ENCODE measurements at regions not wholly inside any gene's neighbourhood (a gene's known extent, or its start where the extent isn't known, plus 50 kb on each side); places are given as distances from the start of the nearest gene placed in this dataset.

DNA sequence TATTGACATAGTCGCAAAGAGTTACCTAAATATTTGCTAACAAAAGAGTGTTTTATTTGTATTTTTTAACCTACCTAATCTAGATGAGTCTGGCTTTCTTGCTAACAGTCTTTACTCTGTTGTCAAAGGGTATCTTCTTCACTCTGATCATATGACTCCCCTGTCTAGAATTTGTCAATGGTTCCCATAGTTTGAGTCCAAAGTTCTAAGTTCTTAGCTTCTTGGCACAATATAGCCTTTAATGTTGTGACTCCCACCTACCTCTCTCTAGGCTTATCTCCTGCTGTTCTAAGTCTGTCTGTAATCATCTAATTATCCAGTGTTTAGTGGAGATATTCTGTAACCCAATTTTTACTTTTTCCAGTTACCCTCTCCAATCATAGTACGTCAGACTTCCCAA, 104.3 kb upstream of the PDE3A start:
- TF ChIP-seq, protein P1, sequence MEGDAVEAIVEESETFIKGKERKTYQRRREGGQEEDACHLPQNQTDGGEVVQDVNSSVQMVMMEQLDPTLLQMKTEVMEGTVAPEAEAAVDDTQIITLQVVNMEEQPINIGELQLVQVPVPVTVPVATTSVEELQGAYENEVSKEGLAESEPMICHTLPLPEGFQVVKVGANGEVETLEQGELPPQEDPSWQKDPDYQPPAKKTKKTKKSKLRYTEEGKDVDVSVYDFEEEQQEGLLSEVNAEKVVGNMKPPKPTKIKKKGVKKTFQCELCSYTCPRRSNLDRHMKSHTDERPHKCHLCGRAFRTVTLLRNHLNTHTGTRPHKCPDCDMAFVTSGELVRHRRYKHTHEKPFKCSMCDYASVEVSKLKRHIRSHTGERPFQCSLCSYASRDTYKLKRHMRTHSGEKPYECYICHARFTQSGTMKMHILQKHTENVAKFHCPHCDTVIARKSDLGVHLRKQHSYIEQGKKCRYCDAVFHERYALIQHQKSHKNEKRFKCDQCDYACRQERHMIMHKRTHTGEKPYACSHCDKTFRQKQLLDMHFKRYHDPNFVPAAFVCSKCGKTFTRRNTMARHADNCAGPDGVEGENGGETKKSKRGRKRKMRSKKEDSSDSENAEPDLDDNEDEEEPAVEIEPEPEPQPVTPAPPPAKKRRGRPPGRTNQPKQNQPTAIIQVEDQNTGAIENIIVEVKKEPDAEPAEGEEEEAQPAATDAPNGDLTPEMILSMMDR (IDR thresholded peaks at IDR 0.05; ENCODE audit: extremely low read depth, missing control alignments), result no peak
- DNase-seq (ENCODE audit: low spot score), result no peak

DNA sequence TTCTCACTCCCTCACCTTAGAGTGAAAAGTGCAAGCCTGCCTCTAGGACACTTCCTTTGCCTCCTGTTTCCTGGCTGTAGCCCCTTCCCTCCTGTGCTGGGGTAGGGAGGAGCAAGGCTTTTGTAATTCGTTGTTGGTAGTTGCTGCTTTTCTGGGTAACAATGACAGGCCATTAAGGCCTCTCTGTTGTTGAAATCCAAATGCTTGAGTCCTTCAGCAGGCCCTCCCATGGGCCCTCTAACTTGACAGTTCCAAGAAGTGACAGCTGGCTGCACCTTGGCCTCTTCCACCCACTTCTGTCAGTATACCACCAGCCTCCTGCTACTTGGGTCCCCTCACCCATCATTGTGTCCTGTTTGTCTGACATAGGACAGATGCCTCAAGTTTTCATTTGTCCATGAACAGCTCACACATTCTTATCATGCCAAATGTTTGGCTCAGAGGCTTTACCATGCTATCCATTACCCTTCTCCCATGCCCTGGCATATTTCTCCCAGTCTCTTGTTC, 103.7 kb upstream of the PDE3A start:
- DNase-seq (ENCODE audit: low spot score), result no peak
- TF ChIP-seq, protein P1 (IDR thresholded peaks at IDR 0.05; ENCODE audit: extremely low read depth, missing control alignments), result no peak

DNA sequence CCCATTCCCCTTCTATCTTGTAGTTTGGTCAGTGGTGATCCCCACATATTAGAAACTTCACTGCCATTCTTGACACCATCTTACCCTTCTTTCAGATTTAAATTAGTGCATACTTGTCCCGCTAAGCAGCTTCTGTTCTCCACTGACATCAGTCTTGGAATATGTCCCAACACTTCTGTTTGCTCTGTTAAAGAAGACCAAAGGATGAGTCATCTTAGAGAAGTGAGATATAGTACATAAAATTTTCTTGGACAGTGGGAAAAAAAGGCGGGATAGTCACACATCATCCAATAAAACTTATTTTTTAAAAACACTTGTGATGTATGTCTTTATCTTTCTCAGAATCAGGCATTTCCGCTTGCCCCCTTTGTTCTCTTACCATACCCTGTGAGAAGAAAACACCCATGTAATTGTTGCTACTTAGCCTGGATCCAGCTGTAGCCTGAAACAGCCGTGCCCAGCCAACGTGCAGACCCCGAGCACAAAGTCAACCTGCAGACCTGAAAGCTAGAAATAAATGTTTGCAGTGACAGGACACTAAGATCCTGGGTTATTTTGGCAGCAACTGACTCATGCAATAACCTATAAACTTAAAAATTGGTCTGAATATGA, 100.1 kb upstream of the PDE3A start:
- TF ChIP-seq, protein P1 (IDR thresholded peaks at IDR 0.05; ENCODE audit: extremely low read depth, missing control alignments), result no peak
- DNase-seq (ENCODE audit: low spot score), result no peak

DNA sequence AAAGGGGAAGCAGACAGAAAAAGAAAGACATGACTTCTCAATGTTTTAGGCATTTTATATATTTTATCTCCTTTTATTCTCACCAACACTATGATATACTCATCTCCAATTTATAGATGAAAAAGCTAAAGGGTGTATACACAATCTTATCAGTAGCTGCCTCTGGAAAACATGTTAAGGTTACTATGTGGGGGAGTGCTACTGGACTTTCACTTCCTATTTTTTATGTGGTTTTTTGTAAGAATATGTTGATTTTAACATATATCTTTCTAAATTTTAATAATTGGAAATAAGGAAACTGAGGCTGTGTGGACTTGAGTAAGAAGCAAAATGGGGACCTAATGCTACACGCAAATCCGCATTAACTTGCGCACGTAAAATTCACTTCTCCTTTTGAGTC, 99.6 kb upstream of the PDE3A start:
- no peak for DNase-seq (ENCODE audit: low spot score)
- TF ChIP-seq, protein P1 (IDR thresholded peaks at IDR 0.05; ENCODE audit: extremely low read depth, missing control alignments), result no peak

DNA sequence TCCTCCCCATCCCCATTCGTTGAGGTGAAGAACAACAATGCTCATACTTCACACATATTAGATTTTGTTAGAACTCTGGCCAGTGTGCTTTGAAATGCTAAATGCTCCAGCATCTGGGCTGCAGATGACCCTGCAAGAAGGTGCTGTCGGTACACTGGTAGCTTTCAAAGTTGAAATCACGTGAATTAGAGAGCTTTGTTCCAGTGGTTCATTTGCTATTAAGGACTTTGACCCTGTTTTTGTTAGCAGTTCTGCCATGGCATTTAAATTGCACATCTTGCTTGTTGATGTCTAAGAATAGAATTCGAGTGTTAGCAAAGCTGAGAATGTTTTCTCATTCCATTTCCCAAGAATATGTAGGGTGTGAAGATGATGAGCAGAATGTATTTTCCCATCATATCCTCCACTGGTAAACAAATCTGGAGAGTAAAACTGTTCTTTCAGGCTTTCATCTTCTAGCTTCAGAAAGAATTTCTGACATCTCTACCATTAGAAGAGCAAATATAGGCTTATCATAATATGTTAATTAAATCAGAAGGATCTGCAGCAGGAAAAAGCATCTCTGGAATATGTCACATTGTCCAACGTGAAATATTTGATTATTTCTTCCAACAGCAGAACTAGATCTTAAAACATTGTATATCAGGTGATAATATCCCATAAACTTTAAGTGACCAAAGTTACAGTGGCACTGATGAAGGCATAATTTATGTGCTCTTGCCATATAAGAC, 98.8 kb upstream of the PDE3A start:
- TF ChIP-seq, protein P1 (IDR thresholded peaks at IDR 0.05; ENCODE audit: extremely low read depth, missing control alignments), result no peak
- DNase-seq (ENCODE audit: low spot score), result no peak

DNA sequence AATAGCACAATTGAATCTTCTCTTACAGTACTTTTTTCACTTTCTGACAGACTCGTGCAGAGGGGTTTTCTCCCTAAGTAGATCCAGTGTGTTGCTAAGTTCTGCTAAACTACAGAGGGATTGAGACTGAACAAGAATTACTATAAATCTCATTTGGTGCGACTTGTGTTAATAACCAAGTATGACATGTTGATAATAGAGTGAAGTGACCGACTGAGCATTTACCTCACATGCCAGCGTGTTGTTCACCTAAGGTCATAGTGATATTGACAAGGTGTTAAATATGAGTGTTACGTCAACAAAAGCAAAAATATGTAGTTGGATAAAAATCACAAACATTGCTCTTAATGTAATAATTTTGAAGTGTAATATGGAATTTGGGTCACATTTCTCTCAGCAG, 97.8 kb upstream of the PDE3A start:
- TF ChIP-seq, protein P1 (IDR thresholded peaks at IDR 0.05; ENCODE audit: extremely low read depth, missing control alignments), result no peak
- no peak for DNase-seq (ENCODE audit: low spot score)

DNA sequence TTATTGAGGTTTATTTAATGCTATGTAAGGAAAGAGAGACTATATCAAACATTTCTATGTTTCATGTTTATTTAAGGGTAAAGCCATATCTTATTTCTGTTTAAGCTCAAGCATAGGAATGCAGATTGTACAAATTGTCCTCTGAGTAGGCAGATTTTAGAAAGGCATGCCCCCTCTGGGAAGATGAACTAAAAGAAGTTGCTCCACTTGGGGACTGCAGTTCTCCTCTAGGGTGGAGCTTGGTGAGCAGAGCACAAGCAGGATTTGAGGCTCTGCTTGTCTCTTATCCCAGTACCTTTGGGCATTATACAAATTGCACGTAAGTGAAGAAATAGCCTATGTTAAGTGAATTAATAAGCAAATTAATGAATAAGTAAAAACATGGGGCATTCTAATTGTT, 96.2 kb upstream of the PDE3A start:
- TF ChIP-seq, protein P1 (IDR thresholded peaks at IDR 0.05; ENCODE audit: extremely low read depth, missing control alignments), result no peak

More for the DNA sequence above, 96.2 kb upstream of the PDE3A start:
- no peak for DNase-seq (ENCODE audit: low spot score)
